Type B pancreatic cell (in vitro differentiated cells): ENCODE measurements at regions not wholly inside any gene's neighbourhood (a gene's known extent, or its start where the extent isn't known, plus 50 kb on each side); places are given as distances from the start of the nearest gene placed in this dataset.

ENCODE experiments used
- DNase-seq: peaks from one replicate; pipeline ENCODE4 v3.0.0; 2021; ENCODE audit warnings: mixed read lengths; ENCODE audit not compliant: unreplicated experiment; ENCODE audit errors: extremely low spot score
- H3K27ac Mint-ChIP-seq: 2 replicates; pipeline ENCODE4 v1.8.0; 2021; ENCODE audit warnings: mild to moderate bottlenecking, mixed read lengths
- H3K27me3 Mint-ChIP-seq: 2 replicates; pipeline ENCODE4 v1.8.0; 2021; ENCODE audit warnings: mixed read lengths
- H3K36me3 Mint-ChIP-seq: 2 replicates; pipeline ENCODE4 v1.8.0; 2021; ENCODE audit warnings: mixed read lengths
- H3K4me1 Mint-ChIP-seq: one replicate; pipeline ENCODE4 v1.8.0; 2021; ENCODE audit warnings: mixed read lengths; ENCODE audit not compliant: unreplicated experiment
- H3K4me3 Mint-ChIP-seq: 2 replicates; pipeline ENCODE4 v1.8.0; 2021; ENCODE audit warnings: mild to moderate bottlenecking, mixed read lengths
- H3K9me3 Mint-ChIP-seq: 2 replicates; pipeline ENCODE4 v1.8.0; 2021; ENCODE audit warnings: mixed read lengths
- TF ChIP-seq, protein P1 (sequence below): fragments of 200-600 bp; sonication (generic); conservative IDR thresholded peaks from 2 replicates; pipeline ENCODE4 v1.5.0; 2021; ENCODE audit warnings: antibody characterized with exemption, mild to moderate bottlenecking

DNA sequence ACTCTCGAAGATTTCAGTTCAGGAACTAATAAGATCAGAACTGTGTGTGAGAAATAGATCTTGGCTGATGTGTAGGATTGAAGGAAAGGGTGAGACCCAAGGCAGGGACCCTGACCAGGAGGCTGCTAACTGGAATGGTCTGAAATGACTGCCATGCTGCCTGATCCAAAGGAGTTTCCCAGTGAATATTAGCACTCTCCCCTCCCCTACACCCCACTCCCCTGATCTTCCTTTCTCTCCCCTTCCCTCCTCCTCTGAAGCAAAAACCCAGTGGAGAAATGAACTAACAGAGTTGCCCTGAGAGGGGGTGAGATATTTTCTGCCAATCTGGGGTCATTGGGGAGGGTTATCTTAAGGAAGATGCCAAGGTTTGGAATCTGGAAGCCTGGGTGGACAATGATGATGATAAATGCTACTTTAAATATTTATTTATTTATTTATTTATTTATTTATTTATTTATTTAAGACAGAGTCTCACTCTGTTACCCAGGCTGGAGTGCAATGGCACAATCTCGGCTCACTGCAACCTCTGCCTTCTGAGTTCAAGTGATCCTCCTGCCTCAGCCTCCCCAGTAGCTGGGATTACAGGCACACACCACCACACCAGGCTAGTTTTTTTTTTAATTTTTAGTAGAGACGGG, 371.0 kb upstream of the CHD6 start:
- H3K36me3 Mint-ChIP-seq, result no peaks in the 10 kb centered on the region
- no peak overlapping the region for H3K4me3 Mint-ChIP-seq
- TF ChIP-seq, protein P1, sequence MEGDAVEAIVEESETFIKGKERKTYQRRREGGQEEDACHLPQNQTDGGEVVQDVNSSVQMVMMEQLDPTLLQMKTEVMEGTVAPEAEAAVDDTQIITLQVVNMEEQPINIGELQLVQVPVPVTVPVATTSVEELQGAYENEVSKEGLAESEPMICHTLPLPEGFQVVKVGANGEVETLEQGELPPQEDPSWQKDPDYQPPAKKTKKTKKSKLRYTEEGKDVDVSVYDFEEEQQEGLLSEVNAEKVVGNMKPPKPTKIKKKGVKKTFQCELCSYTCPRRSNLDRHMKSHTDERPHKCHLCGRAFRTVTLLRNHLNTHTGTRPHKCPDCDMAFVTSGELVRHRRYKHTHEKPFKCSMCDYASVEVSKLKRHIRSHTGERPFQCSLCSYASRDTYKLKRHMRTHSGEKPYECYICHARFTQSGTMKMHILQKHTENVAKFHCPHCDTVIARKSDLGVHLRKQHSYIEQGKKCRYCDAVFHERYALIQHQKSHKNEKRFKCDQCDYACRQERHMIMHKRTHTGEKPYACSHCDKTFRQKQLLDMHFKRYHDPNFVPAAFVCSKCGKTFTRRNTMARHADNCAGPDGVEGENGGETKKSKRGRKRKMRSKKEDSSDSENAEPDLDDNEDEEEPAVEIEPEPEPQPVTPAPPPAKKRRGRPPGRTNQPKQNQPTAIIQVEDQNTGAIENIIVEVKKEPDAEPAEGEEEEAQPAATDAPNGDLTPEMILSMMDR, result no peak
- peaks cover 20% of the 10 kb centered on the region for H3K27me3 Mint-ChIP-seq
- no peak overlapping the region for H3K27ac Mint-ChIP-seq
- H3K4me1 Mint-ChIP-seq, result peaks cover 6% of the 10 kb centered on the region
- H3K9me3 Mint-ChIP-seq, result peaks cover 5% of the 10 kb centered on the region
- no peak for DNase-seq

DNA sequence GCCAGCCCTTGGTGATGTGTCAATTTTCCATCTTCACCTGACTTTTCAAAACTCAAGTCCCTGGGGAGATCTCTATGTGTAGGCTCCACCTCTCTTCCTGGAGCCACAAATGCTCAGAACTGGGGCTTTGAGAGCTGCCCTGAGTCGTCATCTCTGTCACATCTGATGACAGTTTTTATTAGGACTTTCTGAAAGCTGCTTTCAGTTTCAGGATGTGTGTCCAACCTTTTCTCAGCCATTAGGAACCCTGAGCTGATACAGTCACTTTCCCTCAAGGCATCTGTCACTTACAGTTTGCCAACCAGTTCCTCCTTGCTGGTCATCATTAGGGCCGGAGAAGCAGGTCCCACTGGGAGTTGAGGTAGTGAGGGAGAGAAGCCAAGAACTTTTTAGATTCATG, 365.9 kb upstream of the CHD6 start:
- H3K27me3 Mint-ChIP-seq, result peaks cover 17% of the 10 kb centered on the region
- H3K36me3 Mint-ChIP-seq, result no peaks in the 10 kb centered on the region
- TF ChIP-seq, protein P1, result no peak
- H3K4me3 Mint-ChIP-seq, result no peak overlapping the region
- no peak overlapping the region for H3K27ac Mint-ChIP-seq
- DNase-seq, result no peak
- H3K4me1 Mint-ChIP-seq, result no peaks in the 10 kb centered on the region
- peaks cover 5% of the 10 kb centered on the region for H3K9me3 Mint-ChIP-seq

DNA sequence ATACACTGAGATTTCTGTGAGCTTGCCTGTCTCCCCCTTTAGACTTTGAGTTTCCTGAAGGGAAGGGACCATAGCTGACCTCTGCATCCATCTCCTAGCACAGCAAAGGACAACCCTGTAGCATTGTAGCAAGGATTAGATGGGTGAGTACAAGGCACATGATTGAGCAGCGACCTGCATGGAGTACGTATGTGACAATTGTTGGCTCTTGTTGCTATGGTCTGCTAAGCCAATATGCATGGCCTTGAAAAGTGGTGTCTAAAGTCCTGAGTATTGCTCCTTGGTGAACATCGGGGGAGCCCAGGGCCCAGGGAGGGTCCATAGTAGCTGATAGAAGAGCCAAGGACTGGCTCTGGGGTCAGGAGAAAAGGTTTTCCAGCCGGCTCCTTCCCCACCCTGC, 365.0 kb upstream of the CHD6 start:
- H3K27me3 Mint-ChIP-seq, result peaks cover 18% of the 10 kb centered on the region

DNA sequence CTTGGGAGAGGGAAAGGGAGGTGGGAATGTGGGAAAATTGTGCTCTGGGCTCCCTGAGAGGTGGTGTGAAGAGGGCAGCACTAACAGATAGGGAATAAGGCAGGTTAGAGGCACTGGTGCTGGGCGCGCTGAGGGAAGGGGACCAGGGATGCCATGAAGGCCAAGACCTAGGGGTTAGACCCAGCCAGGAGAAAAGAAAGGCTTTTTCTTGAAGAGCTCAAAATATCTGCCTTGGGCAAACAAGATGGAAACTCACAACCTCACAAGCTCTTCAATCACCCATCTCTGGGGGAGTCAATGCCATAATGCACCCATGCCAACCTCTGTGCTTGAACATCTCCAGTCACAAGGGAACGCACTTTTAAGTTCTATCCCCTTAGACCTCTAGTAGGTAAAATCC, 363.6 kb upstream of the CHD6 start:
- DNase-seq, result no peak
- TF ChIP-seq, protein P1, result no peak
- Mint-ChIP-seq H3K4me3 (no peak overlapping the region), H3K4me1 (no peaks in the 10 kb centered on the region), H3K27me3 (peaks cover 11% of the 10 kb centered on the region), H3K27ac (no peak overlapping the region), H3K9me3 (peaks cover 5% of the 10 kb centered on the region), H3K36me3 (no peaks in the 10 kb centered on the region)

More for the DNA sequence above, 365.0 kb upstream of the CHD6 start:
- Mint-ChIP-seq H3K4me1 (no peaks in the 10 kb centered on the region), H3K27ac (no peak overlapping the region), H3K36me3 (no peaks in the 10 kb centered on the region), H3K9me3 (peaks cover 5% of the 10 kb centered on the region), H3K4me3 (no peak overlapping the region)
- TF ChIP-seq, protein P1, result no peak
- DNase-seq, result no peak

DNA sequence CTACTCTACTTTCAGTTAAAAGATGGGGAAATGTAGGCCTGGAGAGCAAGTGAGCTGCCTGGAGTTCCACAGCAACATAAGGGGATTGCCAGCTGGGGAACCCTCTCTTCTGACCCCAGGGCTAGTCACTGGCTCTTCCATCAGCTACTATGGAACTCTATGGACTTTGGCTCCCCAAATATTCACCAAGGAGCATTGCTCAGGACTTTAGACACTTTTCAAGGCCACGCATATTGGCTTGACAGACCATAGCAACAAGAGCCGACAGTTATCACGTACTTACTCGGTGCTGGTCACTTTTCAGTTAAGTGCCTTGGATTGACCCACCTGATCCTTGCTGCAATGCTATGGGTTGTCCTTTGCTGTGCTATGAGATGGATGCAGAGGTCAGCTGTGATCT, 360.7 kb upstream of the CHD6 start:
- H3K27me3 Mint-ChIP-seq, result peaks cover 17% of the 10 kb centered on the region
- no peak for DNase-seq
- TF ChIP-seq, protein P1, result no peak
- H3K9me3 Mint-ChIP-seq, result no peaks in the 10 kb centered on the region
- no peak overlapping the region for H3K4me3 Mint-ChIP-seq
- H3K27ac Mint-ChIP-seq, result no peak overlapping the region
- H3K4me1 Mint-ChIP-seq, result no peaks in the 10 kb centered on the region
- H3K36me3 Mint-ChIP-seq, result no peaks in the 10 kb centered on the region
